GM10248 (cell line): ENCODE measurements at regions not wholly inside any gene's neighbourhood (a gene's known extent, or its start where the extent isn't known, plus 50 kb on each side); places are given as distances from the start of the nearest gene placed in this dataset.

Experiments used
- CTCF ChIA-PET: fragments of 300-600 bp; sonication (Branson Sonifier 250); formaldehyde crosslinking; extraction: SDS; loops from one replicate; lab custom pipeline; 2021; ENCODE audit warnings: antibody characterized with exemption; lab: Yijun Ruan, JAX
- POLR2A ChIA-PET: fragments of 350-650 bp; sonication (Branson Sonifier 250); formaldehyde crosslinking; extraction: SDS; loops from one replicate; lab custom pipeline; 2020; ENCODE audit warnings: antibody characterized with exemption; lab: Yijun Ruan, JAX
- DNase-seq: peaks from one replicate; pipeline ENCODE4 v3.0.0; 2012; ENCODE audit errors: extremely low spot score
- TF ChIP-seq, protein P1 (sequence below): IDR thresholded peaks from 2 replicates; pipeline ENCODE4 v1.5.1; 2012; ENCODE audit warnings: mild to moderate bottlenecking, low read depth; ENCODE audit errors: extremely low read depth, missing control alignments, control extremely low read depth

DNA sequence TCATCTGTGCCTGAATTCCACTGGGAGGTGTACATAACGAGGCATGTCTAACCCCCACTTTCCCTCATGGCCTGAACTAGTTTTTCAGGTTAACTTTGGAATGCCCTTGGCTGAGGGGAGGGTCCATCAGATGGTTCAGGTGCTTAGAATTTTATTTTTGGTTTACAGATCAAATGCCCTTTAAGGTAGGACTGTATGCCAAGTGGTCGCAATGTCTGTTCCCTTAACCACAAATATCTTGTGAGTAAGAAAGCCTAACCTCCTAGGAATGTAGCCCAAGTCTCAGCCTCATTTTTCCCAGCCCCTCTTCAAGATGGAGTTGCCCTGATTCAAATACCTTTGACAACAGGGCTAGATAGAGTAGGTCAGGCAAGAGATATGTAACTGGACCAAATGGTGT, 78.4 kb downstream of the RNASET2 start:
- TF ChIP-seq, protein P1, sequence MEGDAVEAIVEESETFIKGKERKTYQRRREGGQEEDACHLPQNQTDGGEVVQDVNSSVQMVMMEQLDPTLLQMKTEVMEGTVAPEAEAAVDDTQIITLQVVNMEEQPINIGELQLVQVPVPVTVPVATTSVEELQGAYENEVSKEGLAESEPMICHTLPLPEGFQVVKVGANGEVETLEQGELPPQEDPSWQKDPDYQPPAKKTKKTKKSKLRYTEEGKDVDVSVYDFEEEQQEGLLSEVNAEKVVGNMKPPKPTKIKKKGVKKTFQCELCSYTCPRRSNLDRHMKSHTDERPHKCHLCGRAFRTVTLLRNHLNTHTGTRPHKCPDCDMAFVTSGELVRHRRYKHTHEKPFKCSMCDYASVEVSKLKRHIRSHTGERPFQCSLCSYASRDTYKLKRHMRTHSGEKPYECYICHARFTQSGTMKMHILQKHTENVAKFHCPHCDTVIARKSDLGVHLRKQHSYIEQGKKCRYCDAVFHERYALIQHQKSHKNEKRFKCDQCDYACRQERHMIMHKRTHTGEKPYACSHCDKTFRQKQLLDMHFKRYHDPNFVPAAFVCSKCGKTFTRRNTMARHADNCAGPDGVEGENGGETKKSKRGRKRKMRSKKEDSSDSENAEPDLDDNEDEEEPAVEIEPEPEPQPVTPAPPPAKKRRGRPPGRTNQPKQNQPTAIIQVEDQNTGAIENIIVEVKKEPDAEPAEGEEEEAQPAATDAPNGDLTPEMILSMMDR, result no peak
- CTCF ChIA-PET, result no interaction called here
- DNase-seq, result no peak
- POLR2A ChIA-PET, result no interaction called here

DNA sequence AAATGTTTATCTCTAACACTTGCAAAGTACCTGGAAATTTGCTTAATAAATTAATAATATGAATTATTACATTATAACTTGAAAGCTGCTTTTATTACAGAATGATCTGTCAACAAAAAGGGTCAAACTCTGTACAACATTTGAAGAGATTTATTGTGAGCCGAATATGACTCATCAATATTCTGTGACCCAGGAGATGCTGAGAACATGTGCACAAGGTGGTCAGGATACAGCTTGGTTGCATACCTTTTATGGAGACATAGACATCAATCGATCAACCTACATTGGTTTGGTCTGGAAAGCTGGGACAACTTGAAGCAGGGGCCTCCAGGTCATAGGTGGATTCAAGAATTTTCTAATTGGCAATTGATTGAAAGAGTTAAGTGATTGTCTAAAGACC, 79.0 kb downstream of the RNASET2 start:
- no peak for DNase-seq
- CTCF ChIA-PET, result no interaction called here
- POLR2A ChIA-PET, result no interaction called here
- TF ChIP-seq, protein P1, result no peak

DNA sequence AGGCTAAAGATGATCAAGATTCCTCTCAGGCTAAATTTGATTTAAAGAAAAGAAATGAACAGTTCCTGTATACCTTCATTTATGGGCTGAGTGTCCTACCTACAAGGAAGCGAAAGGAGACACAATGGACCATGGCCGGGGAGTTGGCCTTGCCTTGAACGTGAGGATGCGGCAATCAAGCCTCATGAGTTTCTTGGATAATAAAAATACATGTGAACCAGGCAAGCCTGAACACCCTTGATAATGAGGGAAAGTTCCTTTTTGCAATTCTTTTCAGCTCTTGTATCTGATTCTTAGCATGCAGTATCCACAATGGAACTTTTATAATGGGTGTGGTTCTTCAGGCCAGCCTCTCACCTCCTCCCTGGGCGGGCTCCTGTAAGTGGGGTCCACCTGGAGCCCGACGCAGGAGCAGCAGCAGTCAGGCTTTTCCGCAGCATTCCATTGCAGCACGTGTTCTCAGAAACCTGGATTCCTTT, 83.8 kb downstream of the RNASET2 start:
- CTCF ChIA-PET, result interaction anchor here (2.6 kb wide), 1 partner anchor 11 kb away, joined by 8 read pairs; no protein-coding TSS in a partner anchor
- TF ChIP-seq, protein P1, result no peak

DNA sequence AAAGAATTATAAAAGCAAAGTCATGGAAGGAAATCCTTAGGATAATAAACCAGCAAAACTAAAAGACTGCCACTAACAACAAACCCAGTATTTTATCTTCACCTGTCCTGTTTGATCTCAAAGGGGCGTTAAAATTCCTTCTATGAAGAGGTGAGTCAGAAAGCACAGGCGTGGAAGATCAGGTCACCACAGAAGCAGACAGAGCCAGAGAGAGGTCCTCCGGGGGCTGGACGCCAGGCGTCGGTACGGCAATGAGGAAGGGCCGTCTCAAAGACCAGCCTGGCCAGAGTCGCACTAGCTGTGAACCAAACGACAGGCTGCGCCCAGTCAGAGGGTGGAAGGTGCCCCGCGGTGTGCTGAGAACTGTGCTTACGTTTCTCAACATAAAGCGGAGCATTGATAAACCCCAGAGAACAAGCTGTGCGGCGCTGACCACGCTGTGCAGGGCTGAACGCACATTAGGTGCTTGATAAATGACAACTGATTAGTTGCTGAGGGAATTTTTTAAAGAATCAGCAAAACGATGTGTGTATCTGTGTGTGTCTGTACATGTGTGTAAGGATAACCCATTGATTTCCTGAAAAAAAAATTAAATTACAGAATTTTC, 85.6 kb downstream of the RNASET2 start:
- ChIA-PET CTCF (no interaction called here), POLR2A (no interaction called here)
- DNase-seq, result no peak
- TF ChIP-seq, protein P1, result no peak

More for the DNA sequence above, 83.8 kb downstream of the RNASET2 start:
- POLR2A ChIA-PET, result no interaction called here
- DNase-seq, result no peak

DNA sequence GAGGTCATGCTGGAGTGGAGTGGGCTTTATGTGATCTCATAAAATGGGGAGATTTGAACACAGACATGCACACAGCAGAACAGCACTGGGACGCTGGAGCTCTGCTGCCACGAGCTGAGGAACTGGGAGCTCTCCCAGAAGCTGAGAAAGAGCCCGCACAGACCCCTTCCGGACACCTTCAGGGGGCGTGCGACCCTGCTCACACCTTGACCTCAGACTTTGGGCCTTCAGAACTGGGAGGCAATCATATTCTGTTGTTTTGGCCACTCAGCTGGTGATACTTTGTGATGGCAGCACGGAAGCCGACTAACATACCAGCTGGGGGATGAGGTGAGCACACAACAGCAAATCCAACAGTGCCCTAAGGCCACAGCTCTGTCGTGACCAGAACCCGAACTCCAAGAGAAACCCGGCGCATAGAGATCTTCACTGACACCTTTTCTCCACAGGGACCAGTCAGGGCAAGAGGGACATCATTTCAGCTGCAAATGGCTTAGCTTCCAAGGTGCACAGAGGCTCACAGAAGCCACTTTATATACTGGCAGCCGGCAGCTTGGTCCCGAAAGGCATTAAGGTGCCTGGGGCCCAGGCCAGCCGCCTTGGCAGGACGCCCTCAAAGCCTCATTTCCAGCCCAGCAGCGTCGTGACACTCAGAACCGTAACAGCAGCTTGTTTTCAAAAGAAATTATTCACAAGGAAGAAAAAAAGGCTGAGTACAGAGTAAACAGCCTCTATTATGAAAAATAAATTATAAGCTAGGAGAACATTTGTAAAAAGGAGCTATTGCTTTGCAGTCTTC, 89.3 kb downstream of the RNASET2 start:
- no peak for DNase-seq
- ChIA-PET CTCF (interaction anchor here (1.0 kb wide), 1 partner anchor 10 kb away, joined by 3 read pairs; no protein-coding TSS in a partner anchor), POLR2A (no interaction called here)
- TF ChIP-seq, protein P1, result no peak

DNA sequence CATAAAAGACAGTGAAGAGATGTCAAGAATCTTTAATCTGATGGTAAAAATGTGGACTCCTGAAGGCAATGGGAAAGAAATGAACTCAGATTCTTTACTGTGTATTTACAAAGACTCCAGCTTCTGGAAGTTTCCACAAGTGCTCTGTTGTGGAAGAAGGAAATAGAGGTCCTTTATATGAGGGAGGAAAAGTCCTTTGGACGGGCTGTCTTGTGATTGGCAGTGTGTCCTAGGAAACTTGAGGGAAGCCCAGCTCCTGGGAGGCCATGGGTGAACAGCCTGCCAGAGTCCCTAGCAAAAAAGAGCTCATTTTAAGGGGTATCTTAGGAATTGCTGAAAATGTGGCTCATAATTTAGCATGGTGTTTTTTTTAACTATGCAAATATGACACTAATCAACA, 92.0 kb downstream of the RNASET2 start:
- POLR2A ChIA-PET, result interaction anchor here (0.5 kb wide), 1 partner anchor 62 kb away, joined by 5 read pairs; no protein-coding TSS in a partner anchor
- CTCF ChIA-PET, result interaction anchor here (3.1 kb wide), 1 partner anchor 14 kb away, joined by 12 read pairs; no protein-coding TSS in a partner anchor
- TF ChIP-seq, protein P1, result no peak
- DNase-seq, result no peak
